Thyroid gland (tissue), 4 donors: ENCODE measurements at regions not wholly inside any gene's neighbourhood (a gene's known extent, or its start where the extent isn't known, plus 50 kb on each side); places are given as distances from the start of the nearest gene placed in this dataset.

Source experiments
- DNase-seq, 2 donors: peaks; one replicate each; pipeline ENCODE4 v3.0.0-alpha.2; 2019
- H3K27ac ChIP-seq, 3 donors: fragments of 200-600 bp; sonication (generic); 1 replicate in 2 of 3; 2 replicates in 1 of 3; pipeline ENCODE4 v1.5.1; 2016 to 2019; ENCODE audit warnings: mild to moderate bottlenecking in 1 of 3, moderate library complexity in 1 of 3
- H3K27me3 ChIP-seq: fragments of 200-600 bp; sonication (generic); one replicate; pipeline ENCODE4 v1.5.1; 2019
- H3K36me3 ChIP-seq, 2 donors: fragments of 200-600 bp; sonication (generic); one replicate each; pipeline ENCODE4 v1.5.1; 2016 to 2019
- H3K4me1 ChIP-seq, 2 donors: fragments of 200-600 bp; sonication (generic); one replicate each; pipeline ENCODE4 v1.5.1; 2017 to 2019
- H3K4me3 ChIP-seq, 3 donors: fragments of 200-600 bp; sonication (generic); replicated peaks in 1 of 3; 1 replicate in 2 of 3; 2 replicates in 1 of 3; pipeline ENCODE4 v1.5.1; 2016; ENCODE audit warnings: mild to moderate bottlenecking in 1 of 3
- H3K9me3 ChIP-seq: fragments of 200-600 bp; sonication (generic); one replicate; pipeline ENCODE4 v1.5.1; 2017
- POLR2A ChIP-seq, 2 donors: fragments of 450-650 bp; IDR thresholded peaks; one replicate each; pipeline ENCODE4 v1.6.1; 2017; ENCODE audit warnings: antibody characterized with exemption in 2 of 2, mild to moderate bottlenecking in 2 of 2, moderate library complexity in 1 of 2
- WGBS, 2 donors: methylation state at CpG; one replicate each; pipeline ENCODE4 v1.1.5; 2017; 5-methylcytosine and 5-hydroxymethylcytosine counted together
- intact Hi-C: fragments of 100-400 bp; cut with DNase I; formaldehyde crosslinking; loops from one replicate; pipeline ENCODE4 v1.15.1; 2023
- TF ChIP-seq, protein P1 (sequence below), 6 experiments: fragments of 200-600 bp in 3 of 6; fragments of 450-650 bp in 3 of 6; sonication (generic) in 3 of 6; IDR thresholded peaks; one replicate each; pipeline ENCODE4 v1.5.1; 2016 to 2019; ENCODE audit warnings: antibody characterized with exemption in 6 of 6, mild to moderate bottlenecking in 2 of 6, inconsistent platforms in 1 of 6, moderate library complexity in 1 of 6

- Histone ChIP-seq H3K4me1 (peaks cover 0 to 6% of the 10 kb centered on the region in 2 donors), H3K9me3 (no peaks in the 10 kb centered on the region), H3K27me3 (no peaks in the 10 kb centered on the region), H3K4me3 (no peak overlapping the region), H3K27ac (no peak overlapping the region), H3K36me3 (no peaks in the 10 kb centered on the region)
- no peak for DNase-seq
- WGBS, 2 donors, result 79 to 87% methylated on average over 2 of the region's 2 CpGs
- TF ChIP-seq, protein P1, sequence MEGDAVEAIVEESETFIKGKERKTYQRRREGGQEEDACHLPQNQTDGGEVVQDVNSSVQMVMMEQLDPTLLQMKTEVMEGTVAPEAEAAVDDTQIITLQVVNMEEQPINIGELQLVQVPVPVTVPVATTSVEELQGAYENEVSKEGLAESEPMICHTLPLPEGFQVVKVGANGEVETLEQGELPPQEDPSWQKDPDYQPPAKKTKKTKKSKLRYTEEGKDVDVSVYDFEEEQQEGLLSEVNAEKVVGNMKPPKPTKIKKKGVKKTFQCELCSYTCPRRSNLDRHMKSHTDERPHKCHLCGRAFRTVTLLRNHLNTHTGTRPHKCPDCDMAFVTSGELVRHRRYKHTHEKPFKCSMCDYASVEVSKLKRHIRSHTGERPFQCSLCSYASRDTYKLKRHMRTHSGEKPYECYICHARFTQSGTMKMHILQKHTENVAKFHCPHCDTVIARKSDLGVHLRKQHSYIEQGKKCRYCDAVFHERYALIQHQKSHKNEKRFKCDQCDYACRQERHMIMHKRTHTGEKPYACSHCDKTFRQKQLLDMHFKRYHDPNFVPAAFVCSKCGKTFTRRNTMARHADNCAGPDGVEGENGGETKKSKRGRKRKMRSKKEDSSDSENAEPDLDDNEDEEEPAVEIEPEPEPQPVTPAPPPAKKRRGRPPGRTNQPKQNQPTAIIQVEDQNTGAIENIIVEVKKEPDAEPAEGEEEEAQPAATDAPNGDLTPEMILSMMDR (IDR thresholded peaks at IDR 0.05), result no peak
- no peak for TF ChIP-seq POLR2A (IDR thresholded peaks at IDR 0.05)
- intact Hi-C loops, result no loop called here
Observed at GRCh38 chr6:19552588-19552987, 284.6 kb upstream of the ID4 start.

DNA sequence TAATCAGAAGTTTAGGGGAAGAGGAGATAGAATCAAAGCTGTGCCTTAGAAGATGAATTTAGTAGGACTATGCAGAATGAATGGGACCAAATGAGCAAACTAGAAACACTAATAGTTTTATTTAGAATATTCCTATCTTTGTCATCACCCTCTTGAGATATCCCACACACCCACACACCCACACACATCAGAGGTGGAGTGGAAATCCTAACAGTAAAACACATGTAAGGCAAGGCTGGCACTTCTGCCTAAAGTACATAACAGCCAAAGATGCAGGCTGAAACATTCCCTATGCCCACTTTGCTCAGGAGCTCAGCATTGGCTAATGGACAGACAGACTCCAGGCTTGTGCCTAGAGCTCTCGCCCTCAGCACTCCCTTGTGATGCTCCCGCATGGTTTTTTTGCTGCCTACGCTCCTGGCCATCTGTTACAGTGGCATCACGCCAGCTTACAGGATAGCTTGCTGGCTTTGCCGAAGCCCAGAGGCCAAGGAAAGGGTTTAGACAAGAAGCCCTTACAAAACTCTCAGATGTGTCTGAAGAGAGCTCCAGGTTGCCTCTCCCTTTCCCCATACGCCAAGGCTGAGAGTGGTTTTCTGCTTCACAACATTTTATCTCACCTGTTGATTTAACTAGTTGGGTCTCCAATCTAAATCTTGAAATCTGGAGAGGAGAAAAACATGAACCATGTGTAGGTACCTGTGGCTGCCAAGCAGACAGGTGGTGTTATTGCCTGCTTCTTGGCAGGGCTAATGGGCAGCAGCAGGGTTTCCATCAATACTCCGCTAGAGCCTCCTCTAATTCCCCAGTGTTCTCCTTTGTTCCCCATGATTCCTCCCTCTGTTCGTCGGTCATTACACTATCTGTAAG lies 282.6 kb upstream of the ID4 start:
- no peak overlapping the region for H3K4me3 ChIP-seq
- intact Hi-C loops, result no loop called here
- H3K27me3 ChIP-seq, result no peaks in the 10 kb centered on the region
- peaks cover 0 to 6% of the 10 kb centered on the region in 2 donors for H3K4me1 ChIP-seq
- H3K36me3 ChIP-seq, result no peaks in the 10 kb centered on the region
- H3K9me3 ChIP-seq, result no peaks in the 10 kb centered on the region
- TF ChIP-seq, protein P1 (IDR thresholded peaks at IDR 0.05), result no peak
- TF ChIP-seq POLR2A (IDR thresholded peaks at IDR 0.05), result no peak
- H3K27ac ChIP-seq, result no peak overlapping the region
- DNase-seq, result peak; percentile 51 to 66
- WGBS, 2 donors, result 63 to 64% methylated on average over 9 of the region's 9 CpGs

DNA sequence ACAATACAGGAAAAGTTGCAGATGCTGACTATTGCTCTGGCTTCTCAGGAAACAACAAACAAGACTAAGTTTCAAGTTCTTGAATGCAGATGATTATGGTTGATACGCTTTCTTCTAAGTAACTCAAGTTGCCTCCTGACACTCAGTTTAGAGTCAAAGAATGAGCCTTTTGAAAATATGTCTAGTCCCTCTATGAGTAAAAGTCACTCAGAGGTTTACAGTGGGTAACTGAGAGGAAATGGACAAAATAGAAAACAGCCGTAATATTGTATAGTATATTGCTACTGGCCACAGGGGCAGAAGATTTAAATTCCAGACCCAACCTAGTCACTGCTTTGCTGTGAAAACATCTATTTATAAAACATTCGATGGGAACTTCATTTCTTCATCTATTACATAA lies 280.0 kb upstream of the ID4 start:
- H3K36me3 ChIP-seq, result no peaks in the 10 kb centered on the region
- no peaks in the 10 kb centered on the region for H3K27me3 ChIP-seq
- WGBS, 2 donors, result 89 to 91% methylated on average over 3 of the region's 3 CpGs
- H3K9me3 ChIP-seq, result no peaks in the 10 kb centered on the region
- peaks cover 0 to 6% of the 10 kb centered on the region in 2 donors for H3K4me1 ChIP-seq
- intact Hi-C loops, result no loop called here
- TF ChIP-seq, protein P1 (IDR thresholded peaks at IDR 0.05), result no peak
- no peak for TF ChIP-seq POLR2A (IDR thresholded peaks at IDR 0.05)
- H3K4me3 ChIP-seq, result no peak overlapping the region
- H3K27ac ChIP-seq, result no peak overlapping the region
- DNase-seq, result no peak

GRCh38 chr6:19558201-19558600 lies 279.0 kb upstream of the ID4 start:
- WGBS, 2 donors, result 86 to 88% methylated on average over 2 of the region's 2 CpGs
- H3K9me3 ChIP-seq, result no peaks in the 10 kb centered on the region
- no peak overlapping the region for H3K27ac ChIP-seq
- DNase-seq, result no peak
- intact Hi-C loops, result no loop called here
- H3K36me3 ChIP-seq, result no peaks in the 10 kb centered on the region
- no peaks in the 10 kb centered on the region for H3K27me3 ChIP-seq
- no peak overlapping the region for H3K4me3 ChIP-seq
- TF ChIP-seq, protein P1 (IDR thresholded peaks at IDR 0.05), result no peak
- H3K4me1 ChIP-seq, result peaks cover 0 to 6% of the 10 kb centered on the region in 2 donors

GRCh38 chr6:19558934-19559333 lies 278.2 kb upstream of the ID4 start:
- 94 to 95% methylated on average over 2 of the region's 2 CpGs for WGBS, 2 donors
- Histone ChIP-seq H3K4me1 (peaks cover 0 to 6% of the 10 kb centered on the region in 2 donors), H3K27ac (no peak overlapping the region), H3K9me3 (no peaks in the 10 kb centered on the region), H3K4me3 (no peak overlapping the region), H3K27me3 (no peaks in the 10 kb centered on the region), H3K36me3 (no peaks in the 10 kb centered on the region)
- DNase-seq, result no peak
- intact Hi-C loops, result no loop called here
- TF ChIP-seq POLR2A (IDR thresholded peaks at IDR 0.05), result no peak
- TF ChIP-seq, protein P1 (IDR thresholded peaks at IDR 0.05), result no peak
